ENCODE measurements at regions not wholly inside any gene's neighbourhood (a gene's known extent, or its start where the extent isn't known, plus 50 kb on each side); places are given as distances from the start of the nearest gene placed in this dataset.

DNA sequence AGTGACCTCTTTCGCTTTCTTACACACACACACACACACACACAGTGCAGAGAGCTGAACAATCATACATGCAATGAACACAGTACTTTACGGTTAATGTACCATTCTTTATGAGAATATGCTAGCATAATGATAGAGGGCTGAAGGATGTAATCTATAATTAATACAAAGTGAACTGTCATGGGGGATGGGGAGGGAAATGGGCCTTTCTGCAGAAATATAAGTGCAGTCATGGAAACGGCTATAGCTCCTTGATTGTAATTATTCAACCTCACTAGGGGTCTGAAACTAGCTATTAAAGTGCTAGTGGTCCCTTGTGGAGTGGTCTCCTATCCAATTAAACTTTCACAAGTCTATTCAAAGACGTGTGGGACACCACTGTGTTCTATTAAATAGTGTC is 443.2 kb upstream of the FOXG1 start:
- H3K36me3 ChIP-seq, result no peaks in the 10 kb centered on the region
- H3K4me3 ChIP-seq, result no peak overlapping the region
- 59 to 61% methylated on average over 4 of the region's 4 CpGs for WGBS, 2 donors
- no peak overlapping the region for H3K27ac ChIP-seq
- no peaks in the 10 kb centered on the region for H3K4me1 ChIP-seq
- no peaks in the 10 kb centered on the region for H3K27me3 ChIP-seq
- intact Hi-C loops (cut with DNase I), result no loop called here
- TF ChIP-seq, protein P1, sequence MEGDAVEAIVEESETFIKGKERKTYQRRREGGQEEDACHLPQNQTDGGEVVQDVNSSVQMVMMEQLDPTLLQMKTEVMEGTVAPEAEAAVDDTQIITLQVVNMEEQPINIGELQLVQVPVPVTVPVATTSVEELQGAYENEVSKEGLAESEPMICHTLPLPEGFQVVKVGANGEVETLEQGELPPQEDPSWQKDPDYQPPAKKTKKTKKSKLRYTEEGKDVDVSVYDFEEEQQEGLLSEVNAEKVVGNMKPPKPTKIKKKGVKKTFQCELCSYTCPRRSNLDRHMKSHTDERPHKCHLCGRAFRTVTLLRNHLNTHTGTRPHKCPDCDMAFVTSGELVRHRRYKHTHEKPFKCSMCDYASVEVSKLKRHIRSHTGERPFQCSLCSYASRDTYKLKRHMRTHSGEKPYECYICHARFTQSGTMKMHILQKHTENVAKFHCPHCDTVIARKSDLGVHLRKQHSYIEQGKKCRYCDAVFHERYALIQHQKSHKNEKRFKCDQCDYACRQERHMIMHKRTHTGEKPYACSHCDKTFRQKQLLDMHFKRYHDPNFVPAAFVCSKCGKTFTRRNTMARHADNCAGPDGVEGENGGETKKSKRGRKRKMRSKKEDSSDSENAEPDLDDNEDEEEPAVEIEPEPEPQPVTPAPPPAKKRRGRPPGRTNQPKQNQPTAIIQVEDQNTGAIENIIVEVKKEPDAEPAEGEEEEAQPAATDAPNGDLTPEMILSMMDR (IDR thresholded peaks at IDR 0.05), result no peak
- ATAC-seq, result no peak
- DNase-seq, result no peak
- H3K9me3 ChIP-seq, result peaks cover 0 to 7% (median 0%) of the 10 kb centered on the region in 11 donors

DNA sequence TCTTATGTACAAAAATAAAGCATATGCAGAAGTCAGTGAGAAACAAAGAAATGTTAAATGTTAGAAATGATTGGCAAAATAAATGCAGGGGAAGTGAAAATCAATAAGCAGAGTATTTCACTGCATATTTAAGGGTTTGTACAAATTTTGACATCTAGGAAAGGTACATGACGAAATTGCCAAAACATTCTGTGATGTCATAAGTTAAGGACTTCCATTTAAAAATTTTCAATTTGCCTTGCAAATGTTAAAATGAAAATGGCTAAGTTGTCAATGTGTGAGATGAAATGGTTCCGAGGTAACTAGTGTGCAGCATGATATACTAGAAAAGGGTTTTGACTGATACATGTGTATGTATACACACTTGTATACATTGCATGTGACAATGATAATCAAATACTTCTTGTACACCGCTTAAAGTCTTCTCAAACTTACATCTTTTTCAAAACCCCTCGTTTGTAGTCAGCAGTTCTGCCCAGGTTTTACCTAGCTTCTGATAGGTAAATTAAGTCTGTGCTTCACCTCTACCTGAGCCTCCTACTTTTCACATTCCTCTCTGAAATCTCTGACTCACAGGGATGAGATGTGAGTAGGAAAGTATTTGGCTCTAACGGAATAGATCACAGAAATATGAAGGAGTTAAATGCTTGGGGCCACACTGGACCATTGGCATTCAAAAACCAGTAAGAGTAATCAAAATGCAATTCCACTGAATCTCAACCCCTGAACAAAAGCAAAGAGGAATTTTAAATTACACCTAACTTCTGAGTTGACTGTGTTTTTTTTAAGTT is 442.4 kb upstream of the FOXG1 start:
- Histone ChIP-seq H3K9me3 (peaks cover 0 to 5% (median 0%) of the 10 kb centered on the region in 11 donors), H3K27ac (no peak overlapping the region), H3K36me3 (no peaks in the 10 kb centered on the region), H3K4me3 (no peak overlapping the region), H3K4me1 (no peaks in the 10 kb centered on the region), H3K27me3 (no peaks in the 10 kb centered on the region)
- intact Hi-C loops (cut with DNase I), result no loop called here
- DNase-seq (no peak), ATAC-seq (no peak)
- 59 to 72% methylated on average over 5 of the region's 5 CpGs for WGBS, 2 donors
- TF ChIP-seq, protein P1 (IDR thresholded peaks at IDR 0.05), result no peak

DNA sequence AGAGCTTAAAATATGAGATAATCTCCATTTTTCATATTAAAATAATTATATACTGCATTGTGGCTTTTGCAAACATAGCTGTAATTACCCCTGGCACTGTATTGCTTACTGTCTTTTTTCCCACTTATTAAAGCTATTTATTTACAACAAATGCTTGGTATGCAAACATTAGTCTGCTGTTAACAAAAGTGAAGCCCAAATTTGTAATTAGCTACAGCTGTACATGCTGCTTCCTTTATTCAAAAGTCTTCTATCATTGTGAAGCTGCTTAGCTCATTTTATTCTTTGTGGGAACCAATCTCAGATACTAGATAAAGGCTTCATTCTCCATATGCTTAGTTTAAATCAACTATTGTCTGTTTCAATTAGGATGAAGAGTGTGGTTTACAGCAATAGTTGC is 425.8 kb upstream of the FOXG1 start:
- H3K27ac ChIP-seq, result no peak overlapping the region
- TF ChIP-seq, protein P1 (IDR thresholded peaks at IDR 0.05), result no peak
- H3K4me3 ChIP-seq, result no peak overlapping the region
- DNase-seq, result no peak
- H3K9me3 ChIP-seq, result peaks cover 0 to 7% (median 0%) of the 10 kb centered on the region in 11 donors
- no peak for ATAC-seq
- H3K36me3 ChIP-seq, result no peaks in the 10 kb centered on the region
- H3K27me3 ChIP-seq, result no peaks in the 10 kb centered on the region
- intact Hi-C loops (cut with DNase I), result no loop called here
- no peaks in the 10 kb centered on the region for H3K4me1 ChIP-seq

DNA sequence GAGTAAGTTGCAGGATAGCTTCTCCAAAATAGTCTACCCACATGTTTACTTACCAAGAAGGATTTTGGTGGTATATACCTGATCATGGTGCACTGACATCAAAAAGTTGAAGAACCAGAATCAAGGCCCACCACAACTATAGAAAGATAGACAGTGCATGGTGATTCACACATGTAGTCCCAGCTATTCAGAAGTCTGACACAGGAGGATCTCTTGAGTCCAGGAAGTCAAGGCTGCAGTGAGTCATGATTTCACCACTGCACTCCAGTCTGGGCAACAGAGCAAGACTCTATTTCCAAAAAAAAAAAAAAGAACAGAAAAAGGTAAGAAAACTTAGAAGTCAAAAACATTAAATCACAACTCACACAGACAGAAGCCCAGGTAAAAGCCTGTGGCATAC is 422.2 kb upstream of the FOXG1 start:
- Histone ChIP-seq H3K4me1 (no peaks in the 10 kb centered on the region), H3K36me3 (no peaks in the 10 kb centered on the region), H3K9me3 (peaks cover 0 to 7% (median 0%) of the 10 kb centered on the region in 11 donors), H3K27me3 (no peaks in the 10 kb centered on the region), H3K4me3 (no peak overlapping the region), H3K27ac (no peak overlapping the region)
- TF ChIP-seq, protein P1 (IDR thresholded peaks at IDR 0.05), result no peak
- ATAC-seq, result no peak
- no peak for DNase-seq
- intact Hi-C loops (cut with DNase I), result no loop called here

Measured in heart right ventricle (tissue), 16 donors.